ENCODE measurements at regions not wholly inside any gene's neighbourhood (a gene's known extent, or its start where the extent isn't known, plus 50 kb on each side); places are given as distances from the start of the nearest gene placed in this dataset.
"Not testable (repeated sequence)": the region's sequence is repeated elsewhere in the genome, so short reads cannot be mapped to it uniquely, and the experiment has no call there.

GRCh38 chr10:53335803-53336422, 563.3 kb upstream of the MBL2 start:
- not testable (repeated sequence) for TF ChIP-seq CTCF, POLR2A (IDR thresholded peaks at IDR 0.05)
